HG03280 (cell line): ENCODE measurements at regions not wholly inside any gene's neighbourhood (a gene's known extent, or its start where the extent isn't known, plus 50 kb on each side); places are given as distances from the start of the nearest gene placed in this dataset.

Source experiments
- ATAC-seq: cut with Tn5 transposase; IDR thresholded peaks from one replicate; pipeline ENCODE4 v1.9.1; 2021; ENCODE audit warnings: mild to moderate bottlenecking, moderate library complexity; ENCODE audit not compliant: unreplicated experiment

- ATAC-seq, result peak; percentile 73
These were observed 113.0 kb downstream of the DTHD1 start for GRCh38 chr4:36394352-36394903.

DNA sequence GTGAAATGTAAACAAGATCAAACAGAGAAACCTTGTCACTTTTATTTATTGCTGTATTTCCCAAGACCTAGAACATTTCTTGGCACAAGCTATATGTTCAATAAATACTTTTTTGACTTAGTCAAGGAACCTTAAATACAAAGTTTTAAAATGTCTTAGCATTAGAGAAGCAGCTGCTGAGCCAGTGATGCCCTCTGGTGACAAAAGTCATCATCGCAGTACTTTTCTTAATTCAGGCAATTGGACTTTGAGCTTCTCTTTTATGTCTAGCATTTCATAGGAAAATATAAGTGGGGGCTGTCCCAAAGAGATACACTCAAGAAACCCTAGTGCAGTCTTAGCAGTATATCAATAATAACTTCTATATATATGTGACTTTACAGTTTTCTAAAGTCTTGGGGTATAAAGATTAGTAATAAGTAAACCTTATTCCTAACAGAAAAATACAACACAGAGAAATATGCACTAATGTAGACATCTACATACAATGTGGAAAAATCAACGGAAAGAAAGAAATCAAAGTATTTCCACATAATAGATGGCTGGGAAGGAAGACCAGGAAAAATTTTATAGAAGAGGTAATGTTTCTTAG lies 118.4 kb downstream of the DTHD1 start:
- no peak for ATAC-seq

- no peak for ATAC-seq
These were observed 120.8 kb downstream of the DTHD1 start for GRCh38 chr4:36402008-36402758.

DNA sequence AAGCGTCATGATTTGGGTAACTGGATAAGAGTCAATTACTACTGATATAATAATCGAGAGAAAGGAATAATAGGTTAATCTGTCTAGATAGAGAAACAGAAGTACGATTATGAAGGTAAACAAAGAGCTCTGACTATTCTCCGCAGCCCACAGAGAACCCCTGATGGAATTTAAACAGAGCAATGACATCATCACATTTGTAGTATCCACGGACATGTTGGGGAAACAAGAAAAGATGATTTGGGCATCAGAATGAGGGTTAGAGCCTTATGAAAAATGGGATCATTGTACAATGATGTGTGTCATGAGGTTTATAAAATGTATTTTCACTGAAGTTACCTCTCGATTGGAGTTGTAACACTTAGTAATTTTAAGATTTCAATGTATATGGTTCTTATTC lies 129.9 kb downstream of the DTHD1 start:
- ATAC-seq, result no peak

- no peak for ATAC-seq
These were observed 132.8 kb downstream of the DTHD1 start for GRCh38 chr4:36414248-36414647.

- no peak for ATAC-seq
These were observed 135.7 kb downstream of the DTHD1 start for GRCh38 chr4:36417146-36417545.

DNA sequence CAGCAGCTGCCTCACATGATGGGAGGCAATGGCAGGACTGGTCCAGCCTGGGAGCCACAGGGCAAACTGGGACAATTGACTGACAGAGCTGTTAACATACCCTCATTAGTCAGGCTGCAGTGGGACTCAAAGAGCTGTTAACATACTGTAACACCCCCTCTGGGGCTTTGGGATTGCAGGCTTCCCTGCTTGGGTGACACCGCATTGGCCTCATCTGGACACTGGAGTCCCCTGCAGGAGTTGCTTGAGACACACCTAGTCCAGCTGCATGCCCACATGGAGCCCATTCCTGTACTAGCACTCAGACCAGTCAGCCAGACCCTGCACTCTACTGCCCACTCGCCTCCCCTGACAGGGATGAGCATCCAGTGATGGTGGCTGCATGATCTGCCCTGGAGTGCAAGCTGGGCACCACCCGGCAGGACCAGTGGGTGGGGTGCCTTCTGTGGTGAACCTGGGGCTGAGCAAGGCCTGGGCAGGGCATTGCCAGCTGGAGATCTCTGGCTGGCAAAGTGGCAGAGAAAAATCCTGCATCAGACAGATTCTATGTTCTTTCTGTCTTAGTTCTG lies 138.8 kb downstream of the DTHD1 start:
- ATAC-seq, result no peak

- ATAC-seq, result no peak
These were observed 141.2 kb downstream of the DTHD1 start for GRCh38 chr4:36422607-36423006.

DNA sequence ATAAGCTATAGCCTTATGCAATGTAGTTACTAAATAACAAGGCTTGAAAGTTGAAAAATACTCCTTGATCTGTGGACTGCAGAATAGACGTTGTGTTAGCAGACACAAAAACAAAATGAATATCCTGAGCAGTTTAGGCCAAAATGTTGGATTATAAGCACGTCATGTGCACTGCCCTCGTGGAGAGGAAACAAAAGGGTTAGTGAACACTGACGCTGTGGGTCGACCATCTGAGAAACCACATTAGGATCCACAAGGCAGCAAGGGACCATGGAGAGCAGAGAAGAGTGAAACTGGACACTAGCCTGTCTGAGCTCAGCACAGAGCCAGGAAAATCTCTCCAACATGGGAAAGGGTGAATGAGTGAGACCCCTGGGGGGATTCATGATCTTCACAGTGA lies 145.3 kb downstream of the DTHD1 start:
- ATAC-seq, result no peak

DNA sequence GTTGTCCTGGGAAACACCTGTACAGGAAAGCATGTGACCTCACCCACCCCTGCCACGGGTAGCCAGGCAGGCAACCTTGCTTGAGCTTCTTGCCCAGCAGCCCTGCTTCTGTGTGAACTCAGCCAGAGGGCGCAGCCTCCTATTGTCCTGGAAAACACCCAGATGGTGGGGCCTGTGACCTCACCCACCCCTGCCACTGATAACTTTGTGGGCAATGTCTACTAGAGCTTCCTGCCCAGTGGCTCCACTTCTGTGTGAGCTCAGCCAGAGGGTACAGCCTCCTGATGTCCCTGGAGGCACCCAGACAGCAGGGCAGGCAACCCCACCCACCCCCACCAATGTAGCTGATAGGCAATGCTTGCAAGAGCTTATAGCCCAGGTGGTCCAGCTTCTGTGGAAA lies 146.3 kb downstream of the DTHD1 start:
- no peak for ATAC-seq

DNA sequence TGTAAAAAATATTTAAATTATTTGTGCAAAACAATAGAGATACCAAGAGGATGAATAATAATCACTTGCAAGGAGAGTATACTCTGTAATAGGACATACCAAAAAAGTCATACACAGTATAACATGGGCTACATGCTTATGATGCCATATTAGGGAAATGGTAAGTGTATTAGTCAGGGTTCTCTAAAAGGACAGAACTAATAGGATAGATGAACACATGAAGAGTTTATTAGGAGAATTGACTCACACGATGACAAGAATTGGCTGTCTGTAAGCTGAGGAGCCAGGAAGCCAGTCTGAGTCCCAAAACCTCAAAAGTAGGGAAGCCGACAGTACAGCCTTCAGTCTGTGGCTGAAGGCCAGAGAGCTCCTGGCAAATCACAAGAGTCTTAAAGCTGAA lies 151.2 kb downstream of the DTHD1 start:
- ATAC-seq, result no peak

GRCh38 chr4:36439556-36439955 lies 158.1 kb downstream of the DTHD1 start:
- no peak for ATAC-seq

DNA sequence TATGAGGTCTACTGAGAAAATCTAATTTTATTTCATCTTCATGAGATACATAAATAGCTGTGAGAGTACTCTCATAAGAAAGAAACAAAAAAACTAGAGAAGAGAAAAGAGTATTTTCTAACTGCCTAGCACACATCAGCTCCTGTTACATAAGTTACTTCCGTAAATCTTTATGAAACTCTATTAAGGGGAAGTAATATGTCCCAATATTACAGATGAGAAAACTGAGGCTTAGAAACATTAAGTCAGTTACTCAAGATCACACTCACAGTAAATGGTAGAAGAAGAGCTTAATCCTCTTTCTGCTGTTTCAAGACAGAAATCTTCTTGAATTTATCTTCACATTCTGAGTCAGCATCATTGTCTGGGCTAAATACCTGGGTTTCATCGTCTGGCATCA lies 164.1 kb downstream of the DTHD1 start:
- ATAC-seq, result no peak

GRCh38 chr4:36446275-36446674 lies 164.9 kb downstream of the DTHD1 start:
- ATAC-seq, result no peak

DNA sequence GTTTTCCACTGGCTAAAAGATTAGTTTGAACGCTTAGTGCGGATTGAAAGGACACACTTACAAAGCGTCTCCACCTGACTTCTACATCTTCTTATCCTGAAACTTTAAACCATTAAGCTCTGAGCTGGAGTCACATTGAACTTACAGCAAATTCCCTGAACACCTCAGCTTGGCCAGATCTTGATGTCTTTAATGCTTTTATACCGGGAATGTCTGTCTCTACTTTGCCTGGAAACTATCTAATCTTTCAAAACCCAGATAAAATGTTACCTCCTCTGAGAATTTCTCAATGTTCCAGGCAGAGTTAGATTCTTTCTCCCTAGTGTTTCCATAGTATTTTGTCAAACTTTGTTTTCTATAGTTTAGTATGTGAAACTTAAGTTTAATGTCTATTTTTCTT lies 179.9 kb downstream of the DTHD1 start:
- no peak for ATAC-seq

DNA sequence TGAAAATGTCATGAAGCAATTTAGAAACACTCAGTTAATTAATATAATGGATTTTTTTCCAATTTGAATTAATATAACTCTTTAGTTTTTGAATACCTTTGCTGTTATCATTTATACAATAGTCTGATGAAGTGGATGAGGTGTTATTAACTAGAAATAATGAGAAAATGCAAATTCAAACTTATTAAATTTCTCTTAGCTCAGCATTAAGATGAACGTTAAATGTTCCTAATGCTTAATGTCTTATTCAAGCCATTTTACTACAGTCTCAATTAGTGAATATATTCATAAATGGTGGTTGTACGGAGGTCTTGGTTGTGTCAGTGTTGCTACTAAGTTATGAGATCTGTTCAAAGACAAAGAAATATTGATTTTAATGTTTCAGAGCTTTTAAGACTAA lies 186.3 kb downstream of the DTHD1 start:
- ATAC-seq, result no peak

DNA sequence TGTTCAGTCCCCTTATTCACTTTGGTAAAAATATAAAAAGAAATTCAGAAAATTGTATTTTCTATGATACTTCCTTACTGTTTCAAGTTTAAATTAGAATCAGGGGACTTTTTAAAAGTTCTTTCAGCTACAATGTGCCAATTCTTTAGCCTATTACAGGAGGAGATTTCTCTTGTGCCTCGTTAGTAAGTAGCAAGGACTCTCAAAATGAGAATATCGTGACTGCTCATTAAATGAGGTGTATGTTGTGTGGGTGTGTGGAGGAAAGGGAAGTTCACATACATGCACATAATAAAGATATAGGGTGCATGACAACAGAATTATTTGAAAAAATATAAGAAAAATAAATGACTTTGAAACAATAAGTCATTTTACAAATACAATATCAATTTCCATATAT lies 190.5 kb downstream of the DTHD1 start:
- ATAC-seq, result no peak

GRCh38 chr4:36476135-36476534 lies 194.7 kb downstream of the DTHD1 start:
- ATAC-seq, result no peak

DNA sequence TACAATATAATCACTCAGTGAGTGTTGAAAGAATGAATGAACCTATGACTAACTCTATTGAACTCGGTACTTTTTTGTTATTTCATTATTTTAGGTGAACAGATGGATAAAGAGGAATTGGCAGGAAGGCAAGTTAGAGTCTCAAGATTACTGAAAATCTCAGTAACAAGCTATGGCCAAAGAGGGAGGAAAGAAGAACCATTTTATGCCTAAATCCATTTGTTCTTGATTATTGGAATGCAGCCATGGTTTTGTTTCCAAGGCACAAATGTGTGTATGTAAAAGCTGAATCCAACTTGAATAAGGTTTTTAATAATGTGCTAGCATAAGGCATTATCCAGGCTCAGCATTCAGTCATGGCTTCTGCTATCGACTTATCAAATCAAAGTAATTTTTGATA lies 196.4 kb downstream of the DTHD1 start:
- no peak for ATAC-seq

GRCh38 chr4:36485885-36486284 lies 204.5 kb downstream of the DTHD1 start:
- ATAC-seq, result no peak

GRCh38 chr4:36489798-36490197 lies 208.4 kb downstream of the DTHD1 start:
- no peak for ATAC-seq

DNA sequence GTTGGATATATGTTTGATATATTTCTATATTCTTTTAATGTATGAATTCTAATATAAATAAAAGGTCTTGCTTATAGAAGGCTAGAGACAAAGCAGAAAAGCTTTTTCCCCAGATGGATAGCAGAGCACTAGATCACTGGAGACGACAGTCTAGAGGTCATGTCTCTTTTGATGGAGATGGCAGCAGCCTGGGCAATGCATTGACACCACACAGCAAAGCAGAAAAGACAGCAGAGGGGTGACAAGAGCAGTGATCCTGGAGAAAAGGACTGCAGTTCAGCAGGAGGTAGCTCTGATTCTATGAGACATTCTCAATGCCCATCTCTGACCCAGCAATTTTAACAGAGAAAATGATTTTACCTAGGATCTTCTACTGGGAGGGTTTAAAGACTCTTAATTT lies 210.6 kb downstream of the DTHD1 start:
- no peak for ATAC-seq
